SK-N-MC (cell line): ENCODE measurements at regions not wholly inside any gene's neighbourhood (a gene's known extent, or its start where the extent isn't known, plus 50 kb on each side); places are given as distances from the start of the nearest gene placed in this dataset.

Experiments
- DNase-seq: peaks from one replicate; pipeline ENCODE4 v3.0.0-alpha.2; 2011; ENCODE audit warnings: low read depth, low spot score
- H3K27ac ChIP-seq: fragments of 200-600 bp; sonication (generic); 2 replicates; pipeline ENCODE4 v1.5.1; 2016; ENCODE audit warnings: mixed run types
- H3K36me3 ChIP-seq: fragments of 200-600 bp; sonication (generic); 2 replicates; pipeline ENCODE4 v1.6.1; 2017; ENCODE audit warnings: antibody characterized with exemption, low read length, mixed read lengths; ENCODE audit not compliant: insufficient read depth
- H3K4me3 ChIP-seq: fragments of 200-600 bp; sonication (generic); 2 replicates; pipeline ENCODE4 v1.5.1; 2016
- H3K9ac ChIP-seq: fragments of 200-600 bp; sonication (generic); 2 replicates; pipeline ENCODE4 v1.8.0; 2017; ENCODE audit warnings: mixed run types, mixed read lengths; ENCODE audit not compliant: insufficient read length
- H3K9me3 ChIP-seq: fragments of 200-600 bp; sonication (generic); 2 replicates; pipeline ENCODE4 v1.6.1; 2017; ENCODE audit warnings: low read depth, mild to moderate bottlenecking, antibody characterized with exemption, low read length, moderate library complexity, mixed read lengths
- EZH2 ChIP-seq: fragments of 200-600 bp; sonication (generic); IDR thresholded peaks from one replicate; pipeline ENCODE4 v1.6.1; 2017; ENCODE audit warnings: antibody characterized with exemption
- FOXP2 ChIP-seq: optimal IDR thresholded peaks from 2 replicates; pipeline ENCODE3; 2011; ENCODE audit warnings: mild to moderate bottlenecking, moderate library complexity; ENCODE audit not compliant: insufficient read depth; ENCODE audit errors: extremely low read length, control extremely low read depth
- POLR2AphosphoS5 ChIP-seq: IDR thresholded peaks from 2 replicates; pipeline ENCODE4 v1.6.1; 2012; ENCODE audit warnings: mild to moderate bottlenecking, low read depth, low read length, borderline replicate concordance

DNA sequence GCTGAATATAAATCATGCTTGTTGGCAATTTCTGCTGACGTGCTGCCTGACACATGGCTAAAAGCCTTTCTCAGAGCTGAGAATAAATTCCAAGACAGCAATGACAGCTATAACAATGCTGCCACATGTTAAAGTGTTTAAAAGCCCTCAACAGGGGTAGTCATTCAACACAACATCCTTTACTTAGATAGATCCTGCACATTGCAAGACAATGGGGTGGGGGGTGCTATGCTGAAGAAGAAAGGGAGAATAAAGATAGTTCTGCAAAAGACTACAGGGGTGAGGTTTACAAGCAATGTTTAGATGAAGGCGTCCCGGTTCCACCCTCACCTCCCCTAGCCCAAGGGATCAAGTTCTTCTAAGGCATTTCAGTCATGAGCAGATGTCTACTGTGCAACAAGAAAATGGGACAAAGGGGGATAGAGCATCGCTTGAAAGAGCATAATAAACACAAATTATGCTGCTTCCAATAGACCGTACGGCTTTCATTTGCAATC is 291.0 kb upstream of the ACVR2A start:
- no peak overlapping the region for H3K9ac ChIP-seq
- TF ChIP-seq POLR2AphosphoS5 (no peak), EZH2 (no peak), FOXP2 (no peak)
- H3K9me3 ChIP-seq, result no peaks in the 10 kb centered on the region
- H3K36me3 ChIP-seq, result no peaks in the 10 kb centered on the region
- H3K4me3 ChIP-seq, result no peak overlapping the region
- H3K27ac ChIP-seq, result no peak overlapping the region
- no peak for DNase-seq

DNA sequence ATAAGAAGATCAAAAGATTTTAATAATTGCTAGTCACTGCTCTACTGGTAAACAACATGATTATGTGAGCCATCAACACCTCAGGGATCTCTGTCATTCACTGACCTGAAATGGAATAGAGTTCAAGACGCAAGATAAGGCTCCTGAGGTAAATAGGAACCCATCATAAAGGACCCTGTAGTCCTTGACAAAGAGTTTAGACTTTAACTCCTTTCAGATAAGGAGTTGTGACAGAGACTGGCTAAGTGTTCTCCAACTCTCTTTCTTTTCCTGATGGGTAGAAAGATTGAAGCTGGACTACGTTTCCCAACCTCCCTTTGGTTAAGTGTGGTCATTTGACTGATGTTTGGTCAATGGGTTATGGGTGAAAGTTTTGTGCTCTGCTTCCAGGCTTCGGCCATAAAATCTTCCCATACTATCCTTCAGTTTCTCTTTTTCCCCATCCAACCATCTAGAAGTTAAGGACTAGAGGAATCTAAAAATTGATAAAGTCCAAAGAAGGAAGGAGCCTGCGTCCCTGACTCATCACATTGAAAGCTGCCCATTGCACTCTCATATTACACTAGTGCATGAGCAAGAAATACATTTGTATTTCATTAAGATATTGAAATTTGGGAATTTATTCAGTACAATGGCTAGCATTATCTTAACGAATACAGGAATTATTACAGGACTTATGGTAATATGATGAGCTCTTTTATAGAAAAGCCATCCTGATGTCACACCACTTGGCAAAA is 293.7 kb upstream of the ACVR2A start:
- Histone ChIP-seq H3K9ac (no peak overlapping the region), H3K27ac (no peak overlapping the region), H3K4me3 (no peak overlapping the region), H3K9me3 (no peaks in the 10 kb centered on the region), H3K36me3 (no peaks in the 10 kb centered on the region)
- DNase-seq, result no peak
- no peak for TF ChIP-seq EZH2
- TF ChIP-seq FOXP2, result no peak
- TF ChIP-seq POLR2AphosphoS5, result no peak

DNA sequence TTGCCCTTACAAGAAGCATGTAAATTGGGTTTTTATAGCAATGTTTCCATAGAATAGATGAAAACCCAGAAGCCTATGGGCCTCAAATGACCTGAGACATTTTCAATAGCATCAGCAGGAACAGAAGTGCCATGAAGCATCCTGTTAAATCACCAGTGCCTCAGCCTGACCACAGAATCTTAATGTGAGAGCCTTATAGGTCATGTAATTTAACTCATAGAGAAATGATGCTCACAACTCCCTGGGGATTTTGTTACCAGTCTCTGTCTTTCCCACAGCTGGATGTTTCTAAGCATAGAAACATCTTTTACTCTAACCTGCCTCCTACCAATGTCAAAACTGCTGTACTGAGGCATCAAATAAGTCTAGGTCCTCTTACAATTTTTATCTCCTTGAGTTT is 295.8 kb upstream of the ACVR2A start:
- H3K9me3 ChIP-seq, result no peaks in the 10 kb centered on the region
- no peaks in the 10 kb centered on the region for H3K36me3 ChIP-seq
- TF ChIP-seq FOXP2 (no peak), POLR2AphosphoS5 (no peak), EZH2 (no peak)
- no peak for DNase-seq
- no peak overlapping the region for H3K9ac ChIP-seq
- H3K4me3 ChIP-seq, result no peak overlapping the region
- H3K27ac ChIP-seq, result no peak overlapping the region

DNA sequence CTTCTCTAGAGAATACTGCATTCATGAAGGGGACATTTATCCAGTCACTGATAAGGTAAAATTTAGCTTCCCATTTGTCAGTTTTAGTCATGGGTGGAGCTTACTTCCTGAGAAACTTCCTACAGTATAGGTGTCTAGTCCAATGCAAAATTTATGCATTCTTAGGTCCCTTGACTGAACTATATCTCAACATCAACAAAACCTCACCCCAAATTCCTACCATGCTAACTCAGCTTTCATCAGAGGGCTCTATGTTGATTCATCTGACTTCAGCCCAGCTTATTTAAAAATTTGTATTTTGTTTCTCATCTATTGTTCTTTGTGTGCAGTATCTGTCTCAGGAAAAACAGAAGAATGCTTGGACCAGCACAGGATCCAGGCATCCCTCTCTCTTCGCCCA is 296.4 kb upstream of the ACVR2A start:
- no peak overlapping the region for H3K4me3 ChIP-seq
- TF ChIP-seq POLR2AphosphoS5 (no peak), EZH2 (no peak), FOXP2 (no peak)
- H3K9me3 ChIP-seq, result no peaks in the 10 kb centered on the region
- no peak for DNase-seq
- no peaks in the 10 kb centered on the region for H3K36me3 ChIP-seq
- H3K27ac ChIP-seq, result no peak overlapping the region
- no peak overlapping the region for H3K9ac ChIP-seq

DNA sequence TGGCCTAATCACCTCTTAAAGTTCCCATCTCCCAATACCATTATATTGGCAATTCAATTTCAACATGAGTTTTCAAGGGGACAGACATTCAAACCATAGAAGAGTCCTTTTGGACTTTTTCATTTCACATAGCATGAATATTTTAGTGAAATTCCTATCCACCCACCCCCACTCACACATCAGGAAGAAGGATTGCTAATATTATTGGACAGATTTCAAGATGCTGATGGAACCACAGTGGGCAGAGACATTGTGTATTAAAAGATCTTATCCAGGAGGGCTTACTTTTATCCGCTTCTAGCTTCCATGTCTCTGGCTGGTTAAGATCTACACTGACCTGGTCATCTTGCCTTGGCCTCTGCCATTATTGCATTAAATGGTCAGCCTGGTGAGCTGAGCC is 297.4 kb upstream of the ACVR2A start:
- H3K27ac ChIP-seq, result no peak overlapping the region
- no peaks in the 10 kb centered on the region for H3K9me3 ChIP-seq
- no peaks in the 10 kb centered on the region for H3K36me3 ChIP-seq
- H3K9ac ChIP-seq, result no peak overlapping the region
- TF ChIP-seq POLR2AphosphoS5, result no peak
- no peak for TF ChIP-seq FOXP2
- no peak for TF ChIP-seq EZH2
- no peak overlapping the region for H3K4me3 ChIP-seq
- DNase-seq, result no peak

DNA sequence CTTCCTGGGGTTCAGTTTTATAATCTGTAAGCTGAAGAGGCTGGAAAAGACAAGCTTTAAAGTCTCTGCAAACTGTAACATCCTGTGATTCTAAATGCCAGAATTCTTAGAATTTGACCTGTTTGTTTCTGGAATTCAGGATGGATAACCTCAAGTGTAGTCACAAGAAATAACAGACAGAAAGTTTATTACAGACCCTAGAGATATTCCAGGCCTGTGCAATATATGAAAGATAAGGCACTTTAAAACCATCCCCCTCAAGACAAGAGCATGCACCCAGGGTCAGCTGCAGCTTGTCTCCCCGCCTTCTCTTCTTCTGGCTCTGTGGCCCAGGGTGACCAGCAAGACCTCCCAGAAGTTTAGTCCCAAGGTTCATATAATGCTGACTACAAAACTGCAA is 298.7 kb upstream of the ACVR2A start:
- TF ChIP-seq FOXP2 (no peak), POLR2AphosphoS5 (no peak), EZH2 (no peak)
- Histone ChIP-seq H3K27ac (no peak overlapping the region), H3K36me3 (no peaks in the 10 kb centered on the region), H3K9ac (no peak overlapping the region), H3K4me3 (no peak overlapping the region), H3K9me3 (no peaks in the 10 kb centered on the region)
- no peak for DNase-seq

DNA sequence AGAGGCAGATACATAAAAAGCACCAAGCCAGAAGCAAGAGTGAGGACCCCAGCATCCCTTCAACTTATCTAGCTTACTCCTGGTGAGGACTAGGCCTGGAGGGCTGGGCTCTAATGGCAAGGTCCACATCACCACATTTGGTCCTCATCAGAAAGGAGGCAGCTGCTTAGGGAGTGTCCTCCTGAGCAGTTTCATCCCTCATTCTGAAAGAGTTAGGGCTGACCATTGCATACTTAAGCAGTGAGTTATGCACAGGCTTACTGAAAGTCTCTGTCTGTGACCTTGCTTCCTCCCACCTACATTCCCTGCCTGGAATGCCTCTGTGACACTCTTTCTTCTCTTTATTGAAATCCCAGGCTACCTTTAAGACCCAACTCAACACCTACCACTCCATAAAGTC is 301.8 kb upstream of the ACVR2A start:
- TF ChIP-seq EZH2, result no peak
- no peak for TF ChIP-seq POLR2AphosphoS5
- TF ChIP-seq FOXP2, result no peak
- no peaks in the 10 kb centered on the region for H3K9me3 ChIP-seq
- no peak overlapping the region for H3K27ac ChIP-seq
- H3K4me3 ChIP-seq, result no peak overlapping the region
- DNase-seq, result no peak
- no peak overlapping the region for H3K9ac ChIP-seq
- no peaks in the 10 kb centered on the region for H3K36me3 ChIP-seq

DNA sequence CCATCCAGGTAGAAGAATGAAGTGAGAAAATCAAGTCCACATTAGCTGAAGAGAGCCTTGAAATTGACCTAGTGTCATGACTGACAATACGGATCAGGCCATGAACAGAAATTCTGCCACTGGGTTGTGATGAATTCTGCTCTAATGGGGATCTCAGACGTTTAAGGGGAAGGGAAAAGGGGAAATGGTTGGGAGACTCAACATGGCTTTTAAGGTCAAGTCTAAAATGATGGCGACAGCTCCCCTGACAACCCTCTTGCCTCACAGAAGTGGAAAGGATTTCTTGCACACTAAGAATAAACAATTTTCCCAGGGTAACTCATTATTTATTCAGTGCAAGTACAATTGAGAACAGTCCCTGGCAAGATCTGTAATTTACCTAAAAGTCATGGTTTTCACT is 302.5 kb upstream of the ACVR2A start:
- no peaks in the 10 kb centered on the region for H3K9me3 ChIP-seq
- no peak overlapping the region for H3K9ac ChIP-seq
- H3K36me3 ChIP-seq, result no peaks in the 10 kb centered on the region
- no peak for DNase-seq
- no peak for TF ChIP-seq EZH2
- no peak overlapping the region for H3K27ac ChIP-seq
- no peak overlapping the region for H3K4me3 ChIP-seq

DNA sequence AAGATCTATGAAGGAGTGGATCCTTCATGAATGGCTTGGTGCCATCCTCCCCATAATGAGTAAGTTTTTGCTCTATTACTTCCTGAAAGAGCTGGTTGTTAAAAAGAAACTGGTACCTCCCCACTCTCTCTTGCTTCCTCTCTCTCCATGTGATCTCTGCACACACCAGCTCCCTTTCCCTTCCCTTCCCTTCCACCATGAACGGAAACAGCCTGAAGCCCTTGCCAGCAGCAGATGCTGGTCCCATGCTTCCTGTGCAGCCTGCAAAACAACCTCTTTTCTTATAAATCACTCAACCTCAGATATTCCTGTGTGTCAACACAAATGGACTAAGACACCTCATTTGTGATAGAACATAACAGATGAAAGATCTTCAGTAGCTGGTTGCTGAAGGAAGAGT is 303.5 kb upstream of the ACVR2A start:
- no peaks in the 10 kb centered on the region for H3K9me3 ChIP-seq
- H3K36me3 ChIP-seq, result no peaks in the 10 kb centered on the region
- H3K9ac ChIP-seq, result no peak overlapping the region
- no peak for DNase-seq
- no peak overlapping the region for H3K27ac ChIP-seq
- no peak overlapping the region for H3K4me3 ChIP-seq
- TF ChIP-seq FOXP2 (no peak), EZH2 (no peak), POLR2AphosphoS5 (no peak)
